HuH-7 (cell line): ENCODE measurements at regions not wholly inside any gene's neighbourhood (a gene's known extent, or its start where the extent isn't known, plus 50 kb on each side); places are given as distances from the start of the nearest gene placed in this dataset.

Experiments
- DNase-seq: peaks from one replicate; pipeline ENCODE4 v3.0.0; 2011; ENCODE audit warnings: low spot score

- no peak for DNase-seq
These were observed 75.8 kb downstream of the CCDC34 start for GRCh38 chr11:27287205-27287604.

- DNase-seq: no peak
These were observed 77.3 kb downstream of the CCDC34 start for GRCh38 chr11:27285761-27286160.

GRCh38 chr11:27282806-27283205 is 80.2 kb downstream of the CCDC34 start:
- no peak for DNase-seq

GRCh38 chr11:27281740-27282590 is 81.0 kb downstream of the CCDC34 start:
- DNase-seq: no peak

GRCh38 chr11:27281276-27281675 is 81.7 kb downstream of the CCDC34 start:
- no peak for DNase-seq

- DNase-seq: no peak
These were observed 82.9 kb downstream of the CCDC34 start for GRCh38 chr11:27280140-27280539.

- DNase-seq: no peak
These were observed 83.6 kb downstream of the CCDC34 start for GRCh38 chr11:27279460-27279859.

GRCh38 chr11:27277843-27278242 is 85.2 kb downstream of the CCDC34 start:
- DNase-seq: no peak

DNA sequence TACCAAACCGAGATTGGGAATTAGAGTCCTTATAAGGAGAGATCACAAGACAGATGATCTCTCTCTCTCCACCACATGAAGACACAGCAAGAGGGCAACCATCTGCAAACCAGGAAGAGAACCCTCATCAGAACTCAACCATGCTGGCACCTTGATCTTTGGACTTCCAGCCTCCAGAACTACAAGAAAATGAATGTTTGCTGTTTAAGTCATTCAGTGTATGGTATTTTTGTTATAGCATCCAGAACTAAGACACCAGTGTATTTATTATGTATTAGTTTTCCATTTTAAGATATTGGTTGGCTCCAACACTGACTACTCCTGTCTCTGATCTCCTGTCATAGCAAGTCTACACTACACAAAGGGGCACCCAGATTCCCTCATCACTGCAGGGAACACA is 86.9 kb downstream of the CCDC34 start:
- DNase-seq: no peak

- no peak for DNase-seq
These were observed 88.1 kb downstream of the CCDC34 start for GRCh38 chr11:27274854-27275395.

DNA sequence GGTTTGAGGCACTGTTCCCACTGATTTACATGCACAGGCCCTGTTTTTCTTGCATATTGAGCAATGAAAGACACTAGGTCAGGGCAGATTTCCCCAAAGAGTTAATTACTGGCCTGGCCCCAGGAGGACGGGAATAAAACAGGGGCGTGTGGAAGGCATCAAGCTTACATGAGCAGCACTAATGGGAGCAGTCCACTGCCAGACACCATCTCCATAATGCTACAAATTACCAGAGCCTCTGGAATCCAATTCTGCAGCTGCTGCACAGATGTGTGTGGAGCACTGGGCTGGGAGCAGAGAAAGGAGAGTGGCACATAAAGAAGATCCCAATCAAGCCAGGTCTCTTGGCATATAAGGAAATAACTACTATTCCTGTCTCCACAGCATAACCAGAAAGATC is 96.9 kb downstream of the CCDC34 start:
- DNase-seq: no peak

DNA sequence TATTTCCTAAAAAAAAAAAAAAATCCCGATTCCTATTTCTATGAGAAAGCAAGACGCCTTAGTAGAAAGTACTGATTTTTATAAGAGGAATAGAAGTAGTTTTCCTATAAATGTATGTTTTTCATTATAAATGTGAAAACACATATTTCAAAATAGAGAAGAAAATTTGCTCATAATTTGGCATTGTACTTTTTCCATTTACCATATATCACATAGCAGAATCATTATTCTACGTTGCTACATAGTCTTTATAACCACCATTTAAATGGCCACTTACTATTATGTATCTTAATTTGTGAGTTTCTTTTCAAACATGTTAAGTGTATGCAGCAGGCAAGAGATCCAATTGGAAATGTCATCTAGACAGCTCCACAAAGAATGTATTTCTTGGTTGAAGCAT is 99.0 kb downstream of the CCDC34 start:
- DNase-seq: no peak

DNA sequence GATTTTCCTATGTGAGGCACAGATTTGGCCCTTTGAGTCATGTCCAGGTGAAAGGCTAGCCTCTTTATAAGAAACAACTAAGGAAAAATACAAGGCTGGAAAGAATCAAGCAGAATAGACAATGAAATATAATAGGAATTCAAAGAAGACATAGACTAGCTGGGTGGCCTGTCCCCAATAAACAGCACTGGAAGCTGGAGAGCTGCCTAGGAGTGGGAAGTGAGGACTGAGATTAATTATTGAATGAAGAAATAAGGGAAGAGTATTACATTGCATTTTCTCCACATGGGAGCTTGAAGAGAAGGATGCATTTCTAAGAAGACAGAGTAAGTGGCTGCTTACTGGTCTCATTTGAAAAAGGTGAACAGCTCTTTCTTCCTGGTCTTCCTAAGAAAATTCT is 100.0 kb downstream of the CCDC34 start:
- DNase-seq: no peak

- DNase-seq: no peak
These were observed 107.6 kb downstream of the CCDC34 start for GRCh38 chr11:27255447-27255828.

DNA sequence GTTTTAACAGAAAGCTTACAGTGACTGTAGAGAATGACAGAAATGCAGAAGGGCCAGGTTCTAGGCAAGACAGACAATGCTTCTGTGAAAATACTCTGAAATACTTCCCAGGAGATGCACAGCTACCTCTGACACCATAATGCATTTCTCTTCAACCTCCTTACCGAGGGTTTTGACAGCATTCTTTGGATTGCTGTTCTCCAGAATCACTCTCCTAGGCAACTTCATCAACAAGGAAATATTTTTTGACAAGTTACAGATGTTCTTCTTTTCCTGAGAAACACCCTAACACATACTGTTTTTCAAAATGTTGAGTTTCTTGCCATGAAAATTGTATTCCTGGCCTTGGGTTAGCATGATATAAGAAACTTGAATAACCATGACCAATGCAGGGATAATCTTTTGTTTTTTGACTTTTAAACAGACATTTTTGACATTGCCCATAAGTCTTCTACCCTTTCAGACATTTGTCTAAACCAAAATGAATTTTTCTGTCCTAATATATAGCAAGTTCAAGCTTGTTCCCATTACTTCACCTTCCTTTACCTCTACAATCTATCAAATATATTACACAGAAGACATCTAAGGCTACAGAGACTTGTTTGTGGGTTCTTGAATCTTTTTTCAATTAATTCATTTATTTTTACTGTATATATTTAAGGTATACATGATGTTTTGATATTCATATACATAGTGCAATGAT is 108.1 kb downstream of the CCDC34 start:
- no peak for DNase-seq

GRCh38 chr11:27253224-27253623 is 109.8 kb downstream of the CCDC34 start:
- no peak for DNase-seq

DNA sequence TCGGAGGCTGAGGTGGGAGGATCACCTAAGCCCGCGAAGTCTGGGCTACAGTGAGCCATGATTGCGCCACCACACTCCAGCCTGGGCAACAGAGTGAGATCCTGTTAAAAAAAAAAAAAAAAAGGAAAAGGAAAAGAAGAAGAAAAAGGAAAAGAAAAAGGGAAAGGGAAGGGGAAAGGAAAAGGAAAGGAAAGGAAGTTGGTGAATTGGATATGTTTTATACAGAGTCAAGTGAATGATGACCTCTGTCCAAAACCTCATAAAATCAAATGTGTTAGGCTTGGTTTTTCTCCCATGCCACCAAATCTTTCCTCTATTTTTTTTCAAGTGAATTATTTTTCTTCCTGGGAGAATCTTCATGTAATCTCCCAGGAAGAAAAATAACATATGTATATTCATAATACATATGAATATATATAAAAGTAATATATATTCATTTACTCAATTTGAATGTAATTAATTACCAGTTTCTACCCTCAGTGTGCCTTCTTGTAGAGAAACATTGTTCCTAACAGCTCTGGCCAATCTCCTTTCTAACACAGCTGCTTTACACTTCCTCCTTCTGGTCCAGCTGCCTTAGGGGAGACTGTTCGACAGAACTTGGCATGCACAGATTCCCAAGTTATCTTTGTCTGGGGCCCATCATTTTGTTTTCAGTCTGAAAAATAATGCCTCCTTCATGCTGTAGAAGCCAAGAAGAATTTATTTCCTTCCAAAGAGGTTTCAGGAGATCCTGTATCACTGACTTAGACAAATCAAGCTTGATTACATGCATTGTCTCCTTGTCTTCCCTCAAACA is 111.9 kb downstream of the CCDC34 start:
- no peak for DNase-seq

DNA sequence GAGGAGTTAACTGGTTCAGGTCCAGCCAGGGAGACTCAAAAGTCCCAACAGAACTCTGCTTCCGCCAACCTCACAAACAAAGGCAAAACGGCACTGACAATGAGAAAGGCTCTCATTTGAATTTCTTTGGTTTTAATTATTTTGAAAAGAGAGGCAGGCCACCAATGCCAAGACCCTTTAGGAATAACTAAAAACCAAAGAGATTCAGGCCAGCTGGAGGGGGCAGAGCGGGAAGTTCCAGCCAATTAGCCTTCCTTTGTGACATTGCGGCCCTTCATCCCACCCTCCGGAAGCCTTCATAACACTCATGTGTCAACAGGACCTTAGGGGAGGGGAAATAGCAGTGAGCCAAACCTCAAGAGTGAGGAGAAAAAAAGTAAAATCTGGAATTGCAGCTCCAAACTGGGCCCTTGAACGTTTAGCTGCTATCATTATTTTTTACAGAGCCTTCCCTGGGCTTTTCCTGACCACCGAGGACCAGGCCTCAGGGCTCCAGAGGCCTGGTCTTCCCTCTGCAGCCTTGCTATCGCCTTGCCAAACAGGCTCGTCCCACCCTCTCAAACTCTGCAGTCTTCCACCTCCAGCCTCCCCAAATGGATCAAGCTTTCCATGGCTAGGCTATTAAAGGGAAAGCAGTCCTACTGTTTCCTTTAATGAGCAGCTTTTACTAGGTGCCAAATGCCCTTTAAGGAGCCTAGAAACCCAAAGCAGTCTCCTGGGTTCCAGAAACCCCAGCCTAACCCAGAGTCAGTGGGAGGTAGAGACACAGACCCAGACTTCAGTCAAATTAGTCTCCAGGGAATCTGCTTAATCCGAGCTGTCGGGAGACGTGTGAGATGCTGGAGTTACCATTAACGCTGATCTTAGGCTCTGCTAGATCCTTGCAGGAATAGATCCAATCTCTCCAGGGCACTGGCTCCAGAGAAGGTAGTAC is 114.2 kb downstream of the CCDC34 start:
- DNase-seq: no peak

GRCh38 chr11:27247660-27248059 is 115.4 kb downstream of the CCDC34 start:
- no peak for DNase-seq

DNA sequence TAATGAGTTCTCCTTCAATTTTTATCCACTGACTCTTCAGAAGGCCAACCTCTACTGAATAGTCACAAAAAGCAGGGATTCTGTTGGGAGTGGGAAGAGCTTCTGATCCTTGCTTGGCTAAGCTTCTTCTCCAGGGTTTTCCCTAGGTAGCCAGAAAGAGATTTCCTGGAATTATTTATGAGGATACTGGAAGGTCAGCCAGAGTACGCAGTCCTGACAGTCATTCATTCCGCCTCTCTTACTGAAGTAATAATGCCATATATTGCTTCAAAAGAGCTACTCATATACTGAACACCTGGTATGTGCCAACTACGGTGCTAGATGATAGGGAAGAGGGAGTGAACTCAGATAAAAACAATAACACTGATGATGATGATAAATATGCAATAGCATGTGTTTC is 116.1 kb downstream of the CCDC34 start:
- DNase-seq: no peak

DNA sequence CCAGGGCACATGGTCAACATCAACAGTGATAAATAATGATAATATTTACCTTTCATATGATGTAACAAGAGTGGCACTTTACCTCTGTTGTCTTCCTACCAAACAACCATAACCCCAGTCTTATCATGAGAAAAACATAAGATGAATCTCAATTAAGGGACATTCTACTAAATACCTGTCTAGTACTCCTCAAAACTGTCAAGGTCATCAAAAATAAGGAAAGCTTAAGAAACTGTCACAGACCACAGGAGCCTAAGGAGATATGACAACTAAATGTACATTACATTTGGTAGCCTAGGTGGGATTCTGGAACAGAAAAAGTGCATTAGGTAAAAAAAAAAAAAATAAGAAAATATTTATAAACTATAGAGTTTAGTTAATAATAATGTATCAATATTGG is 118.1 kb downstream of the CCDC34 start:
- DNase-seq: no peak
